Liver (tissue), 3 donors: ENCODE measurements at regions not wholly inside any gene's neighbourhood (a gene's known extent, or its start where the extent isn't known, plus 50 kb on each side); places are given as distances from the start of the nearest gene placed in this dataset.

Experiments
- FOXA1 ChIP-seq: IDR thresholded peaks from 2 replicates; pipeline ENCODE4 v1.6.1; 2016; ENCODE audit warnings: antibody characterized with exemption
- GABPA ChIP-seq, 2 donors: IDR thresholded peaks in 1 of 2; conservative IDR thresholded peaks in 1 of 2; 2 replicates each; pipeline ENCODE4 v1.6.1; 2016; ENCODE audit warnings: antibody characterized with exemption in 2 of 2, mild to moderate bottlenecking in 1 of 2, moderate library complexity in 1 of 2
- HNF4A ChIP-seq, 2 donors: conservative IDR thresholded peaks; 2 replicates each; pipeline ENCODE4 v1.6.1; 2016; ENCODE audit warnings: antibody characterized with exemption in 2 of 2, mild to moderate bottlenecking in 2 of 2
- JUND ChIP-seq, 2 donors: IDR thresholded peaks; 2 replicates each; pipeline ENCODE4 v1.6.1; 2016; ENCODE audit warnings: antibody characterized with exemption in 2 of 2
- RAD21 ChIP-seq, 2 donors: IDR thresholded peaks; 2 replicates each; pipeline ENCODE4 v1.6.1; 2016; ENCODE audit warnings: antibody characterized with exemption in 2 of 2, mild to moderate bottlenecking in 2 of 2
- SP1 ChIP-seq: IDR thresholded peaks from 2 replicates; pipeline ENCODE4 v1.6.1; 2018; ENCODE audit warnings: antibody characterized with exemption, mild to moderate bottlenecking
- TAF1 ChIP-seq: conservative IDR thresholded peaks from 2 replicates; pipeline ENCODE4 v1.6.1; 2016; ENCODE audit warnings: antibody characterized with exemption, mild to moderate bottlenecking
- YY1 ChIP-seq: IDR thresholded peaks from 2 replicates; pipeline ENCODE4 v1.6.1; 2016; ENCODE audit warnings: antibody characterized with exemption, mild to moderate bottlenecking
- TF ChIP-seq, protein P1 (sequence below): fragments of 150-350 bp; IDR thresholded peaks from 2 replicates; pipeline ENCODE4 v1.5.1; 2017; ENCODE audit warnings: improper control_type of control experiment, low read depth, low read length; ENCODE audit not compliant: missing input control
- TF ChIP-seq, protein P2 (sequence below): IDR thresholded peaks from 2 replicates; pipeline ENCODE4 v1.6.1; 2016; ENCODE audit warnings: antibody characterized with exemption, mild to moderate bottlenecking
- TF ChIP-seq, protein P3 (sequence below): IDR thresholded peaks from 2 replicates; pipeline ENCODE4 v1.6.1; 2016; ENCODE audit warnings: antibody characterized with exemption
- donor health status: healthy.
- donor health status: healthy.

DNA sequence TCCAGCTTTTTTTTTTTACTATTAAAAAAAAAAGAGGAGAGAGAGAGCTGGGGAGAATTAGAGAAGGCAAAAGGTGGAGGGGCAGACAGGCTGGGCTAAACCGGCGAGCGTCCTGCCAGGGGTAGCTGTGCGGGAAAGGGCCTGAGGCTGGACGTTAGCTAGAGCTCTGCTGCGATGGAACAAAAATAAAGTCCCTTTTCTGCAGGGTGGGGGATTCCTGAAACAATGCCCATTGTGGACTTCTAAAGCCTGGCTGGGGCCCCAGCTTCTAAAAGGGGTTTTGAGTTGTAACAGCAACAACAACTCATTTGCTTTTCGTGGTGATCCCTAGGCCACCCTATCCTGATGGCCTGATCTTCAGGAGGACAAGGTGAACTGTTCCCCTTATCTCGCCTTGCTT is 311.7 kb downstream of the FBXW7 start:
- TF ChIP-seq, protein P1, sequence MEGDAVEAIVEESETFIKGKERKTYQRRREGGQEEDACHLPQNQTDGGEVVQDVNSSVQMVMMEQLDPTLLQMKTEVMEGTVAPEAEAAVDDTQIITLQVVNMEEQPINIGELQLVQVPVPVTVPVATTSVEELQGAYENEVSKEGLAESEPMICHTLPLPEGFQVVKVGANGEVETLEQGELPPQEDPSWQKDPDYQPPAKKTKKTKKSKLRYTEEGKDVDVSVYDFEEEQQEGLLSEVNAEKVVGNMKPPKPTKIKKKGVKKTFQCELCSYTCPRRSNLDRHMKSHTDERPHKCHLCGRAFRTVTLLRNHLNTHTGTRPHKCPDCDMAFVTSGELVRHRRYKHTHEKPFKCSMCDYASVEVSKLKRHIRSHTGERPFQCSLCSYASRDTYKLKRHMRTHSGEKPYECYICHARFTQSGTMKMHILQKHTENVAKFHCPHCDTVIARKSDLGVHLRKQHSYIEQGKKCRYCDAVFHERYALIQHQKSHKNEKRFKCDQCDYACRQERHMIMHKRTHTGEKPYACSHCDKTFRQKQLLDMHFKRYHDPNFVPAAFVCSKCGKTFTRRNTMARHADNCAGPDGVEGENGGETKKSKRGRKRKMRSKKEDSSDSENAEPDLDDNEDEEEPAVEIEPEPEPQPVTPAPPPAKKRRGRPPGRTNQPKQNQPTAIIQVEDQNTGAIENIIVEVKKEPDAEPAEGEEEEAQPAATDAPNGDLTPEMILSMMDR, result no peak
- TF ChIP-seq SP1 (no peak), GABPA (IDR thresholded peaks at IDR 0.05 in 1 of 2, conservative IDR thresholded peaks at IDR 0.05 in 1 of 2) (no peak), FOXA1 (no peak), HNF4A (conservative IDR thresholded peaks at IDR 0.05) (no peak), TAF1 (no peak), YY1 (no peak), JUND (IDR thresholded peaks at IDR 0.05) (no peak), RAD21 (IDR thresholded peaks at IDR 0.05) (no peak)
- TF ChIP-seq, protein P2, sequence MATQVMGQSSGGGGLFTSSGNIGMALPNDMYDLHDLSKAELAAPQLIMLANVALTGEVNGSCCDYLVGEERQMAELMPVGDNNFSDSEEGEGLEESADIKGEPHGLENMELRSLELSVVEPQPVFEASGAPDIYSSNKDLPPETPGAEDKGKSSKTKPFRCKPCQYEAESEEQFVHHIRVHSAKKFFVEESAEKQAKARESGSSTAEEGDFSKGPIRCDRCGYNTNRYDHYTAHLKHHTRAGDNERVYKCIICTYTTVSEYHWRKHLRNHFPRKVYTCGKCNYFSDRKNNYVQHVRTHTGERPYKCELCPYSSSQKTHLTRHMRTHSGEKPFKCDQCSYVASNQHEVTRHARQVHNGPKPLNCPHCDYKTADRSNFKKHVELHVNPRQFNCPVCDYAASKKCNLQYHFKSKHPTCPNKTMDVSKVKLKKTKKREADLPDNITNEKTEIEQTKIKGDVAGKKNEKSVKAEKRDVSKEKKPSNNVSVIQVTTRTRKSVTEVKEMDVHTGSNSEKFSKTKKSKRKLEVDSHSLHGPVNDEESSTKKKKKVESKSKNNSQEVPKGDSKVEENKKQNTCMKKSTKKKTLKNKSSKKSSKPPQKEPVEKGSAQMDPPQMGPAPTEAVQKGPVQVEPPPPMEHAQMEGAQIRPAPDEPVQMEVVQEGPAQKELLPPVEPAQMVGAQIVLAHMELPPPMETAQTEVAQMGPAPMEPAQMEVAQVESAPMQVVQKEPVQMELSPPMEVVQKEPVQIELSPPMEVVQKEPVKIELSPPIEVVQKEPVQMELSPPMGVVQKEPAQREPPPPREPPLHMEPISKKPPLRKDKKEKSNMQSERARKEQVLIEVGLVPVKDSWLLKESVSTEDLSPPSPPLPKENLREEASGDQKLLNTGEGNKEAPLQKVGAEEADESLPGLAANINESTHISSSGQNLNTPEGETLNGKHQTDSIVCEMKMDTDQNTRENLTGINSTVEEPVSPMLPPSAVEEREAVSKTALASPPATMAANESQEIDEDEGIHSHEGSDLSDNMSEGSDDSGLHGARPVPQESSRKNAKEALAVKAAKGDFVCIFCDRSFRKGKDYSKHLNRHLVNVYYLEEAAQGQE, result no peak
- TF ChIP-seq, protein P3, sequence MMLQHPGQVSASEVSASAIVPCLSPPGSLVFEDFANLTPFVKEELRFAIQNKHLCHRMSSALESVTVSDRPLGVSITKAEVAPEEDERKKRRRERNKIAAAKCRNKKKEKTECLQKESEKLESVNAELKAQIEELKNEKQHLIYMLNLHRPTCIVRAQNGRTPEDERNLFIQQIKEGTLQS, result no peak
